PC-9 (cell line): ENCODE measurements at regions not wholly inside any gene's neighbourhood (a gene's known extent, or its start where the extent isn't known, plus 50 kb on each side); places are given as distances from the start of the nearest gene placed in this dataset.

Experiments used
- BruUV-seq: library from RNA; stranded (reverse); fragments of 400-500 nt; replicated peaks from 2 replicates; lab custom pipeline; 2021; lab: Mats Ljungman, UMichigan
- CTCF ChIA-PET: fragments of 300-600 bp; sonication (Branson Sonifier 250); formaldehyde crosslinking; loops from one replicate; lab custom pipeline; 2022; ENCODE audit warnings: antibody characterized with exemption; lab: Charles Lee
- POLR2A ChIA-PET: fragments of 300-600 bp; sonication (Branson Sonifier 250); formaldehyde crosslinking; loops from one replicate; lab custom pipeline; 2022; ENCODE audit warnings: antibody characterized with exemption; ENCODE audit not compliant: unreplicated experiment; lab: Charles Lee
- DNase-seq, 2 experiments: peaks; one replicate each; pipeline versions ENCODE4 v3.0.0 to v3.0.0-alpha.2; 2015 to 2022; ENCODE audit warnings: mixed read lengths in 1 of 2
- H2AFZ ChIP-seq: fragments of 200-600 bp; sonication (generic); 2 replicates; pipeline ENCODE4 v1.8.1; 2017; ENCODE audit warnings: antibody characterized with exemption
- H3F3A ChIP-seq: fragments of 200-600 bp; sonication (generic); 2 replicates; pipeline ENCODE4 v1.8.1; 2017; ENCODE audit warnings: antibody characterized with exemption, mild to moderate bottlenecking, low read depth; ENCODE audit not compliant: insufficient read depth
- H3K27ac ChIP-seq: fragments of 200-600 bp; sonication (generic); 2 replicates; pipeline ENCODE4 v1.6.1; 2016; ENCODE audit warnings: mixed run types
- H3K27me3 ChIP-seq: fragments of 200-600 bp; sonication (generic); 2 replicates; pipeline ENCODE4 v1.6.1; 2016; ENCODE audit warnings: low read depth, mixed run types; ENCODE audit not compliant: insufficient read depth
- H3K36me3 ChIP-seq: fragments of 200-600 bp; sonication (generic); 2 replicates; pipeline ENCODE4 v1.6.1; 2016; ENCODE audit warnings: low read depth, mixed run types
- H3K4me1 ChIP-seq: fragments of 200-600 bp; sonication (generic); replicated peaks from 2 replicates; pipeline ENCODE4 v1.6.1; 2016; ENCODE audit warnings: mixed run types; ENCODE audit not compliant: insufficient read depth
- H3K4me2 ChIP-seq: fragments of 200-600 bp; sonication (generic); 2 replicates; pipeline ENCODE4 v1.6.1; 2017; ENCODE audit warnings: mixed run types
- H3K4me3 ChIP-seq: fragments of 200-600 bp; sonication (generic); 2 replicates; pipeline ENCODE4 v1.6.1; 2016; ENCODE audit warnings: mixed run types
- H3K79me2 ChIP-seq: fragments of 200-600 bp; sonication (generic); 2 replicates; pipeline ENCODE4 v1.6.1; 2017; ENCODE audit warnings: low read depth, mixed run types
- H3K9me2 ChIP-seq: fragments of 200-600 bp; sonication (generic); 2 replicates; pipeline ENCODE4 v1.8.1; 2017; ENCODE audit warnings: mild to moderate bottlenecking; ENCODE audit not compliant: insufficient read depth
- H3K9me3 ChIP-seq: fragments of 200-600 bp; sonication (generic); 2 replicates; pipeline ENCODE4 v1.8.1; 2016; ENCODE audit warnings: low read depth; ENCODE audit not compliant: insufficient read depth
- H4K20me1 ChIP-seq: fragments of 200-600 bp; sonication (generic); 2 replicates; pipeline ENCODE4 v1.8.1; 2017; ENCODE audit not compliant: insufficient read depth
- CTCF ChIP-seq: fragments of 200-600 bp; sonication (generic); conservative IDR thresholded peaks from 2 replicates; pipeline ENCODE4 v1.6.1; 2017; ENCODE audit warnings: mixed run types, antibody characterized with exemption, mild to moderate bottlenecking, moderate library complexity
- EZH2 ChIP-seq: fragments of 200-600 bp; sonication (generic); IDR thresholded peaks from 2 replicates; pipeline ENCODE4 v1.8.0; 2017; ENCODE audit warnings: antibody characterized with exemption, low read depth
- intact Hi-C: fragments of 100-400 bp; cut with micrococcal nuclease; formaldehyde crosslinking; loops from one replicate; pipeline ENCODE4 v1.10.0; 2022; ENCODE audit not compliant: unreplicated experiment

- Histone ChIP-seq H3F3A (no peaks in the 10 kb centered on the region), H3K4me1 (no peaks in the 10 kb centered on the region), H3K27ac (no peak overlapping the region), H3K79me2 (no peaks in the 10 kb centered on the region), H3K9me2 (no peaks in the 10 kb centered on the region), H3K4me3 (no peak overlapping the region), H3K27me3 (no peaks in the 10 kb centered on the region), H2AFZ (no peak overlapping the region), H3K36me3 (no peaks in the 10 kb centered on the region), H3K4me2 (no peak overlapping the region), H3K9me3 (no peaks in the 10 kb centered on the region), H4K20me1 (no peaks in the 10 kb centered on the region)
- no peak for DNase-seq
- ChIA-PET CTCF (no interaction called here), POLR2A (no interaction called here)
- intact Hi-C loops, result no loop called here
- TF ChIP-seq CTCF (no peak), EZH2 (no peak)
- no TSS peak for BruUV-seq
Observed at GRCh38 chr21:23471877-23472276, 2135.4 kb downstream of the MRPL39 start.

- no peak overlapping the region for H3K4me3 ChIP-seq
- CTCF ChIA-PET, result no interaction called here
- BruUV-seq, result no TSS peak
- POLR2A ChIA-PET, result no interaction called here
- H3F3A ChIP-seq, result no peaks in the 10 kb centered on the region
- no peak overlapping the region for H3K27ac ChIP-seq
- H3K79me2 ChIP-seq, result no peaks in the 10 kb centered on the region
- H3K4me2 ChIP-seq, result no peak overlapping the region
- H3K9me3 ChIP-seq, result no peaks in the 10 kb centered on the region
- no peak for DNase-seq
- no peaks in the 10 kb centered on the region for H3K27me3 ChIP-seq
- no peaks in the 10 kb centered on the region for H4K20me1 ChIP-seq
- TF ChIP-seq CTCF, result no peak
- no peak for TF ChIP-seq EZH2
- no peaks in the 10 kb centered on the region for H3K4me1 ChIP-seq
- no peak overlapping the region for H2AFZ ChIP-seq
- H3K36me3 ChIP-seq, result no peaks in the 10 kb centered on the region
- H3K9me2 ChIP-seq, result no peaks in the 10 kb centered on the region
- intact Hi-C loops, result no loop called here
Observed at GRCh38 chr21:23463365-23463764, 2143.9 kb downstream of the MRPL39 start.

GRCh38 chr21:23455676-23456075 is 2151.6 kb downstream of the MRPL39 start:
- no peaks in the 10 kb centered on the region for H3K9me3 ChIP-seq
- POLR2A ChIA-PET, result no interaction called here
- no peaks in the 10 kb centered on the region for H3K27me3 ChIP-seq
- TF ChIP-seq CTCF (no peak), EZH2 (no peak)
- H3K4me2 ChIP-seq, result no peak overlapping the region
- no peaks in the 10 kb centered on the region for H3K79me2 ChIP-seq
- BruUV-seq, result no TSS peak
- no peaks in the 10 kb centered on the region for H3K9me2 ChIP-seq
- H3K4me1 ChIP-seq, result no peaks in the 10 kb centered on the region
- H3K36me3 ChIP-seq, result no peaks in the 10 kb centered on the region
- no peaks in the 10 kb centered on the region for H4K20me1 ChIP-seq
- DNase-seq, result no peak
- H3F3A ChIP-seq, result no peaks in the 10 kb centered on the region
- intact Hi-C loops, result no loop called here
- H3K27ac ChIP-seq, result no peak overlapping the region
- CTCF ChIA-PET, result no interaction called here
- no peak overlapping the region for H3K4me3 ChIP-seq
- no peak overlapping the region for H2AFZ ChIP-seq
